ENCODE measurements at regions not wholly inside any gene's neighbourhood (a gene's known extent, or its start where the extent isn't known, plus 50 kb on each side); places are given as distances from the start of the nearest gene placed in this dataset.
"Not testable (repeated sequence)": the region's sequence is repeated elsewhere in the genome, so short reads cannot be mapped to it uniquely, and the experiment has no call there.

- no peak for DNase-seq
Observed at GRCh38 chr15:54840621-54841398, 355.9 kb downstream of the RSL24D1 start.

DNA sequence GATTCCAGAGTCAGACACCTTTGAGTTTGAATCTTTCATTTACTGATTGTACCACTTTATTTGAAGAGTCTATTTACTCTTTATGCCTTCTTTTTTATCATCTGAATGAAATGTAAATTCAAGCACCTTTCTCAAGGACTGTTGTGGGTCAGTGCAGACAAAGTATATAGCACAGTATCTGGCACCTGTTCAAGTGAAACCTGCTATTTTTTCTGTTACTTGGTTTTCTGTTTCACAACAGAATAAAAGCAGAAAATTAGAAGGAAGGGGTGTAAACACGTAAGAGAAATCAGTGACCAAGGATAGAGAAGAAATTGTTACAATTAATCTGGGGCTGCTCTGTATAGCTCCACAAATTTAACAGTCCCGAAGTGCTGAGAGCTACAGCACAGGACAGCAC is 357.4 kb downstream of the RSL24D1 start:
- no peak for DNase-seq

- no peak for DNase-seq
Observed at GRCh38 chr15:54836052-54836795, 360.5 kb downstream of the RSL24D1 start.

- no peak for DNase-seq
Observed at GRCh38 chr15:54829821-54830220, 366.9 kb downstream of the RSL24D1 start.

GRCh38 chr15:54820811-54821210 is 375.9 kb downstream of the RSL24D1 start:
- no peak for DNase-seq

DNA sequence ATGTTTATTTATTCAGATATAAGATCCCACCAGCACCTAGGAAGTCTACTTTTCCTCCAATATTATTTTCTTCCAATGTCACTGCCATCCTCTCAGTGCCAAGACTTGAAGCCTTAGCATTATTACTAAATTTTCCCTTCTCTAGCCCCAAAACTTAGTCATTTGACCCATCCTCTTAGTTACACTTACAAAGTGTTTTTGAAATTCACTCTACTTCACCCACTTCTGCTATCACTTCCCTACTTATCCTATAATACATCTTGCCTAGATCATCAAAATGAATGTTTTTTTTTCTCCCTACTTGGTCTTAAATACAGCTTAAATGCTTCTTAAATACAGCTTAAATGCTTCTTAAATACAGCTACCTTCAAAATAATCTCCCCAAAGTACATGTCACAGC is 376.6 kb downstream of the RSL24D1 start:
- no peak for DNase-seq

DNA sequence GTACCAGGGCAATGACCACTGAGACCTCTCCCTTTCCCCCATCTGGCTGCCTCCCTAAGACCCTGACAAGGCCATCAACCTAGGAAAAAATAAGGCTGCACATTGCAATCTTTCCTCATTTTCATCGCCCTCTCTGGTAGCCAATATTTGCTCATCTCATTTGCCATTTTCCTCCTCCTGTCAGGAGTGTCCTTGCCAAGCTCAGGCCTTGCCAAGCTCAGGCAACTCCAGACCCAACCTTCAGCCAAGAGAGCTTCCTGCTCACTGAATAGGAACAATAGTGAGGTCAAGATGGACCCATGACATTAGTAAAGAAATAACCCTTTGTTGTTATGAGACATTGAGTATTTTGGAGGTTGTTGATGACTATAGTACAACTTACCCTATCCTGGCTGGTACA is 380.3 kb downstream of the RSL24D1 start:
- DNase-seq, result no peak

- no peak for DNase-seq
Observed at GRCh38 chr15:54815556-54815955, 381.2 kb downstream of the RSL24D1 start.

DNA sequence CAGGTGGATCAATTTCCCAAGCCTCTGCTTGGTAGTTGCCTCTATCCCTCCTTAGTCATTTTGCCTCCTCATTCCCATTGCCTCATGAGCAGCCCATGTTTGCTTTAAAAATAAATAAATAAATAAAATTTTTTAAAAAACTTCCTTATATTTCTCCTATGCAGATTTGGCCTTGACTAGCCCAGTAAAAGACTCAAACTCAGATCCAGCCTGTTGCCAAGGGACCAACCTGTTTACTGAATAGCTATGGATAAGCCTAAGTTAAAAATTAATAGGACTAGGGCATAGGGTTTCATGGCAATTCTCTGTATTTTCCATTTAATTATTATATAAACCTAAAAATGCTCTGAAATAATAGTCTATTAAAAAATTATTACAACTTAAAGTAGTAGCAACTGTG is 384.4 kb downstream of the RSL24D1 start:
- DNase-seq, result no peak

DNA sequence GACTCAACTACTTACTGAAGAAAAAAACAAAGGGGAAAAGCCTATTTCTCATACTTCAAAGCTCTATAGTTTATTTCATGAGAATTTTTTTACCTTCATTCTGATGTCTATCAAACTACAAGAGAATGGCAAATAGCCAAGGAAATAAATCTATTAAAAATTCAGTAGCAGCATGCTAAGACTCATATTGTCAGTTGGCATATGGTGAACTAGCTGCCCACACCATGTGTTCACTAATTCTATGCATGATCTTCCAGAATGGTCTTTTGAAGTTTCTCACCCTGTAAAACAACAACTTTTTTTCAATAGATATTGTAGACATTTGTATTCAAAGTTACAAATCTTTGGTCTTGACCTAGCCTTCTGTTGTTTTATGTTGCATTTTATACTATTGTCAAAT is 386.2 kb downstream of the RSL24D1 start:
- no peak for DNase-seq

DNA sequence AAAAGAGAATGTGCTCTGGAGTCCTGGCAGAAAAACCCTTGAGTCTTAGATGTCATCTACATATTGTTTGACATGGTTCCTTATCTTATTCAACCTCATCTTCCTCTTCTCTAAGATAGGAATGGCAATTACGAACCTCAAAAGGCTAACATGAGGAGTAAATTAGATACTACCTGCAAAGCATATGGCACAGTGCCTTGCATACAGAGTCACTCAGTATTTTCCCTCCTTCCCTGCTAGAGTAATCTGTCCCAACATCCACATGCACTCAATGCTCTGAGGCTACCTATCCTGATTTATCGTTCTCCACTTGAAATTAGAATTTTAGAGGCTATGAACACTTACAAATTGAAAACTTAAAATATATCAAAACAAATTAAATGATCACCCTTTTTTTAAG is 386.7 kb downstream of the RSL24D1 start:
- DNase-seq, result no peak

DNA sequence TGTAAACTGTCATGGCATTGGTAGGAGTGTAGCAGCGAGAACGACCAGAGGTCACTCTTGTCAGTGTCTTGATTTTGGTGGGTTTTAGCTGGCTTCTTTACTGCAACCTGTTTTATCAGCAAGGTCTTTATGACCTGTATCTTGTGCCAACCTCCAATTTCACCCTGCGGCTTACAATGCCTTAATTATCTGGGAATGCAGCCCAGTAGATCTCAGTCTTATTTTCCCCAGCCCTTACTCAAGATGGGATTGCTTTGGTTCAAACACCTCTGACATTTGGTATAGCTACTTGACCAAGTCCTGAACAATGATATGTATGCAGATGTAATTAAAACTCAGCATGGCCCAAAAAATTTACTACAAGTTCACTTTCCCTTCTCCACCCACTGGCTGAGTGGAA is 388.4 kb downstream of the RSL24D1 start:
- DNase-seq, result no peak

- DNase-seq, result no peak
Observed at GRCh38 chr15:54803987-54804386, 392.8 kb downstream of the RSL24D1 start.

- DNase-seq, result no peak
Observed at GRCh38 chr15:54803134-54803808, 393.5 kb downstream of the RSL24D1 start.

DNA sequence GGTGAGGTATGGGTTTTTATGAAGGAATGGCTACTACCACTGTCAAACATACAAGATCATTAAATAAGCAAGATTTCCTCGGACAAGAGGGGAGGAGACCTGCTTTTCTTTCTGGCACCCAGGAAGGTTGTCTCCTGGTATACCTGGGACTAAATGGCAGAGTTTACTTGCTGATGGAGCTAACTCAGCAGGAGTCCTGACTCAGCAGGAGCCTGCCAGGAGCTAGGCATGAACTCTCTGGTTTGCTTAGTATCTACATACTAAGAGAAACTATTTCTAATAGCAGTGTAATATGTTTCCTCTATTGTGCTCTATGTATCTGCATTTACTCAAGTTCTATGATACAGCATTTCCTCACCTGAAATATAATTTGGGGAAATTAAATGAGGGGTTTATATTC is 404.2 kb downstream of the RSL24D1 start:
- no peak for DNase-seq

- no peak for DNase-seq
Observed at GRCh38 chr15:54790693-54791092, 406.0 kb downstream of the RSL24D1 start.

DNA sequence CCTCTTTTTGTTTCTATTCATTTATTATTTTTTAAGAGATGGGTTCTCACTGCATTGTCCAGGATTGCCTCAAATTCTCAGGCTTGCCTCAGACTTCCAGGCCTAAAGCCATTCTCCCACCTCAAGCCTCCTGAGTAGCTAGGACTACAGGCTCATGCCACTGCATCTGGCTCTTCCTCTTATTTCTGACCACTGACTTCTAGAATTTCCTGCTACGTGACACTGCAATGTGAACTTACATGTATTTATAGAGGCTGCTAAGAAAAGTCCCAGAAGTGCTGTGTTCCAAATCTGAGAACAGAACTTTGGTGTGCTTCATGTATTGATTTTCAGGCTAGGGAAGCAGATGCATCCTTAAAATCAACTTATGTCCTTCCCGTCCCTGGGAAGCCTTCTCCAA is 407.4 kb downstream of the RSL24D1 start:
- no peak for DNase-seq

DNA sequence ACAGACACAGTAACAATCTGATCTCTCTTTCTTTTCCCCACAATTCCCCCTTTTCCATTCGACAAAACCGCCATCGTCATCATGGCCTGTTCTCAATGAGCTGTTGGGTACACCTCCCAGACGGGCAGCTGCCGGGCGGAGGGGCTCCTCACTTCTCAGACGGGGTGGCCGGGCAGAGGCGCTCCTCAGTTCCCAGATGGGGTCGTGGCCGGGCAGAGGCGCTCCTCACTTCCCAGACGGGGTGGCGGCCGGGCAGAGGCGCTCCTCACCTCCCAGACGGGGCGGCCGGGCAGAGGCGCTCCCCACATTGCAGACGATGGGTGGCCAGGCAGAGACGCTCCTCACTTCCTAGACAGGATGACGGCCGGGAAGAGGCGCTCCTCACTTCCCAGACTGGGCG is 415.5 kb downstream of the RSL24D1 start:
- DNase-seq, result not testable (repeated sequence)

DNA sequence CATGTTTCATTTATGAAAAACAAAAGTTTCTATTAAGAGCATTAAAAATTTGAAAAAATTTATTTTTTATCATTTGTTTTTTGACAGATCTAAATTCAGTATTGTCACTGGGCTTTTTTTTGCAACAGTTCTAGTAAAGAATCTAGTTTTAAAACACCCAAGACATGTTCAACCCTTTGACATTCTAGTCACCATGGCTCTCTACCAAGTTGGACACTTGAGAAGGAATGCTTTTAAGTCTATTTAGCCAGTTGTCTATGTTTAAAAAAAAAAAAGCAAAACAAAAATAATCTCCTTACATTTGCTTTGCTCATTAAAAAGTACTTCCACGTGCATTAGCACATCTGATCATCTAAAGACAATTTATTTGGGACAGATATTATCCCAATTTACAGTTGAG is 417.5 kb downstream of the RSL24D1 start:
- DNase-seq, result no peak

DNA sequence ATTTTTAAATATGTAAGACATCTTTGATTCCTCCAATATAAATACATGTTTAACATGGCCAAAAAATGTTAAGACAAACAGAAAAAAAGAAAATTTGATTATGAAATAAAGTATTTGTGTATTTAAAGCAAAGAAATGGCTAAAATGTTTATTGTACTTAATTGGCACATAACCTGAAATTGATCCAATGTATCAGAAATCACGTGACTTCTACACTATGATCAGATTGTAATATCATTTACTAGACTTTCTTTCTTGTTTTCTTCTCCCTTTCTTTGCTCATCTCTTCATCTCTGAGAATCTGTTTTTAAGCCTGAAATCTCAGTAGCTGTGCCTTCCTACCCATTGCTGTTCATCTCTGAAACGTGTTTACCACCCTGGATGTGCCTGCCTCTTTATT is 420.3 kb downstream of the RSL24D1 start:
- DNase-seq, result no peak

GRCh38 chr15:54772663-54773062 is 424.1 kb downstream of the RSL24D1 start:
- DNase-seq, result no peak

- not testable (repeated sequence) for DNase-seq
Observed at GRCh38 chr15:54749461-54749860, 447.3 kb downstream of the RSL24D1 start.

DNA sequence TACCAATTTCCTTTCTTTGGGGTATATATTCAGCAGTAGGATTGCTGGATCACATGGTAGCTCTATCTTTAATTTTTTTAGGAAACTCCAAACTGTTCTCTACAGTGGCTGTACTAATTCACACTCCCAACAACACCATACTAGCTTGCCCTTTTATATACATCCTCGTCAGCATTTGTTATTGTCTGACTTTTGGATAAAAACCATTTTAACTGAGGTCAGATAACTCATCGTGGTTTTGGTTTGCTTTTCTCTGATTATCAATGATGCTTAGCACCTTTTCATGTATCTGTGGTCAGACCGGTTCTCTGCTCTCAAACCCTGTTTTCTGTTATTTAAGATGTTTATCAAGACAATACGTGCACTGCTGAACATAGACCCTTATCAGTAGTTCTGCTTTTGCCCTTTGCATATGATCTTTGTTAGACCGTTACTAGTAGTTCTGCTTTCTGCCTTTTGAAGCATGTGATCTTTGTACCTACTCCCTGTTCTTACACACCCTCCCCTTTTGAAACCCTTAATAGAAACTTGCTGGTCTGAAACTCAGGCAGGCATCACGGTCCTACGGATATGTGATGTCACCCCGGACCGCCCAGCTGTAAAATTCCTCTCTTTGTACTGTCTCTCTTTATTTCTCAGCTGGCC is 474.3 kb downstream of the RSL24D1 start:
- DNase-seq, result no peak

Data from activated CD8-positive, alpha-beta memory T cell treated with anti-CD3 and anti-CD28 coated beads for 24 hours (primary cell).